ENCODE measurements at regions not wholly inside any gene's neighbourhood (a gene's known extent, or its start where the extent isn't known, plus 50 kb on each side); places are given as distances from the start of the nearest gene placed in this dataset.

DNA sequence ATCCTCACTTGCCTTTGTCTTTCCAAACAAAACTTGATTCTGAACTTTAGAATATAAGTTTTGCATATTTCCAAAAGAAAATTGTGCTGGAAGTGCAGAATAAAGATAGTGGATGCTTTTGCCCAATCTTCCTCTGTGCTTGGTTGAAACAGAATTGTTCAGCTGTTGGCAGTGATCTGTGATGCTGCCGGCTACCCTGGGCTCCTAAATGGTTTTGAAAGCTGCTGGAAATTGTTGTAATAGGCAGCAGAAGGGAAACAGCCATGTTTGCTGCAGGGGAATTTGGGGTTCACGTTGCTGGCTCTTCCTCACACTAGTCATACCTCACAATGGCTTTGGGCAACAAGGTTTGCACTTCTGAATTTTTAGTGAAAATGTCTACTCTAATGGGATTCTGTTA, 398.0 kb downstream of the RAPGEF2 start:
- no peak for FAIRE-seq
- H3K9me3 ChIP-seq (replicated peaks; ENCODE audit: control insufficient read depth, insufficient read depth, low read length): no peaks in the 10 kb centered on the region
- no peaks in the 10 kb centered on the region for H3K79me2 ChIP-seq (ENCODE audit: control insufficient read depth, insufficient read depth, low read length)
- 4% methylated on average over 2 of the region's 2 CpGs for WGBS (ENCODE audit: insufficient coverage, insufficient replicate concordance, low lambda C conversion rate, missing lambda C conversion rate)
- in situ Hi-C loops (cut with MboI): no loop called here
- no peak overlapping the region for H3K9ac ChIP-seq (ENCODE audit: control insufficient read depth, insufficient read depth, low read length)
- no peak for ATAC-seq
- H3K27me3 ChIP-seq (replicated peaks in 1 of 2; ENCODE audit: control insufficient read depth in 2 of 2, insufficient read depth in 2 of 2, low read length in 1 of 2): no peaks in the 10 kb centered on the region; a peak in 2 of 4 replicates
- H3K36me3 ChIP-seq (ENCODE audit: control insufficient read depth in 2 of 2, insufficient read depth in 2 of 2, low read length in 1 of 2): no peaks in the 10 kb centered on the region
- ChIA-PET POLR2A (no interaction called here), SMC1A (ENCODE audit: uncharacterized antibody, unreplicated experiment) (no interaction called here), RAD21 (ENCODE audit: unreplicated experiment) (no interaction called here), CTCF (no interaction called here)
- H3K4me3 ChIP-seq: no peak overlapping the region
- no peak overlapping the region for H3K27ac ChIP-seq (ENCODE audit: control insufficient read depth, insufficient read depth)
- DNase-seq (ENCODE audit: low read depth, low spot score): no peak
- intact Hi-C loops (cut with micrococcal nuclease; ENCODE audit: unreplicated experiment): no loop called here
- no peaks in the 10 kb centered on the region for H4K20me1 ChIP-seq (ENCODE audit: control insufficient read depth, insufficient read depth)
- no peak overlapping the region for H3K4me2 ChIP-seq (ENCODE audit: control insufficient read depth, insufficient read depth)
- no TSS peak for BruUV-seq (replicated peaks)
- H3K4me1 ChIP-seq (ENCODE audit: control insufficient read depth, insufficient read depth, low read length): no peaks in the 10 kb centered on the region
- no peak overlapping the region for H2AFZ ChIP-seq (ENCODE audit: control insufficient read depth, low read depth, low read length)
- TF ChIP-seq SMARCA5 (IDR thresholded peaks at IDR 0.05): no peak
- TF ChIP-seq HDAC6 (IDR thresholded peaks at IDR 0.05; ENCODE audit: unreplicated experiment): no peak
- TF ChIP-seq RB1 (IDR thresholded peaks at IDR 0.05; ENCODE audit: borderline replicate concordance): no peak
- TF ChIP-seq GABPA (IDR thresholded peaks at IDR 0.05; ENCODE audit: low read depth): no peak
- TF ChIP-seq SMC3 (IDR thresholded peaks at IDR 0.05; ENCODE audit: borderline replicate concordance, low read length): no peak
- TF ChIP-seq PAX8 (IDR thresholded peaks at IDR 0.05): no peak
- TF ChIP-seq KAT2A (conservative IDR thresholded peaks at IDR 0.05; ENCODE audit: control insufficient read depth, low read depth, low read length): no peak
- no peak for TF ChIP-seq MXI1 (IDR thresholded peaks at IDR 0.05; ENCODE audit: low read depth, low read length)
- TF ChIP-seq, protein P1, sequence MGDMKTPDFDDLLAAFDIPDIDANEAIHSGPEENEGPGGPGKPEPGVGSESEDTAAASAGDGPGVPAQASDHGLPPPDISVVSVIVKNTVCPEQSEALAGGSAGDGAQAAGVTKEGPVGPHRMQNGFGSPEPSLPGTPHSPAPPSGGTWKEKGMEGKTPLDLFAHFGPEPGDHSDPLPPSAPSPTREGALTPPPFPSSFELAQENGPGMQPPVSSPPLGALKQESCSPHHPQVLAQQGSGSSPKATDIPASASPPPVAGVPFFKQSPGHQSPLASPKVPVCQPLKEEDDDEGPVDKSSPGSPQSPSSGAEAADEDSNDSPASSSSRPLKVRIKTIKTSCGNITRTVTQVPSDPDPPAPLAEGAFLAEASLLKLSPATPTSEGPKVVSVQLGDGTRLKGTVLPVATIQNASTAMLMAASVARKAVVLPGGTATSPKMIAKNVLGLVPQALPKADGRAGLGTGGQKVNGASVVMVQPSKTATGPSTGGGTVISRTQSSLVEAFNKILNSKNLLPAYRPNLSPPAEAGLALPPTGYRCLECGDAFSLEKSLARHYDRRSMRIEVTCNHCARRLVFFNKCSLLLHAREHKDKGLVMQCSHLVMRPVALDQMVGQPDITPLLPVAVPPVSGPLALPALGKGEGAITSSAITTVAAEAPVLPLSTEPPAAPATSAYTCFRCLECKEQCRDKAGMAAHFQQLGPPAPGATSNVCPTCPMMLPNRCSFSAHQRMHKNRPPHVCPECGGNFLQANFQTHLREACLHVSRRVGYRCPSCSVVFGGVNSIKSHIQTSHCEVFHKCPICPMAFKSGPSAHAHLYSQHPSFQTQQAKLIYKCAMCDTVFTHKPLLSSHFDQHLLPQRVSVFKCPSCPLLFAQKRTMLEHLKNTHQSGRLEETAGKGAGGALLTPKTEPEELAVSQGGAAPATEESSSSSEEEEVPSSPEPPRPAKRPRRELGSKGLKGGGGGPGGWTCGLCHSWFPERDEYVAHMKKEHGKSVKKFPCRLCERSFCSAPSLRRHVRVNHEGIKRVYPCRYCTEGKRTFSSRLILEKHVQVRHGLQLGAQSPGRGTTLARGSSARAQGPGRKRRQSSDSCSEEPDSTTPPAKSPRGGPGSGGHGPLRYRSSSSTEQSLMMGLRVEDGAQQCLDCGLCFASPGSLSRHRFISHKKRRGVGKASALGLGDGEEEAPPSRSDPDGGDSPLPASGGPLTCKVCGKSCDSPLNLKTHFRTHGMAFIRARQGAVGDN (IDR thresholded peaks at IDR 0.05): no peak
- TF ChIP-seq, protein P2, sequence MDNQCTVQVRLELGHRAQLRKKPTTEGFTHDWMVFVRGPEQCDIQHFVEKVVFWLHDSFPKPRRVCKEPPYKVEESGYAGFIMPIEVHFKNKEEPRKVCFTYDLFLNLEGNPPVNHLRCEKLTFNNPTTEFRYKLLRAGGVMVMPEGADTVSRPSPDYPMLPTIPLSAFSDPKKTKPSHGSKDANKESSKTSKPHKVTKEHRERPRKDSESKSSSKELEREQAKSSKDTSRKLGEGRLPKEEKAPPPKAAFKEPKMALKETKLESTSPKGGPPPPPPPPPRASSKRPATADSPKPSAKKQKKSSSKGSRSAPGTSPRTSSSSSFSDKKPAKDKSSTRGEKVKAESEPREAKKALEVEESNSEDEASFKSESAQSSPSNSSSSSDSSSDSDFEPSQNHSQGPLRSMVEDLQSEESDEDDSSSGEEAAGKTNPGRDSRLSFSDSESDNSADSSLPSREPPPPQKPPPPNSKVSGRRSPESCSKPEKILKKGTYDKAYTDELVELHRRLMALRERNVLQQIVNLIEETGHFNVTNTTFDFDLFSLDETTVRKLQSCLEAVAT (IDR thresholded peaks at IDR 0.05): no peak
- TF ChIP-seq, protein P3, sequence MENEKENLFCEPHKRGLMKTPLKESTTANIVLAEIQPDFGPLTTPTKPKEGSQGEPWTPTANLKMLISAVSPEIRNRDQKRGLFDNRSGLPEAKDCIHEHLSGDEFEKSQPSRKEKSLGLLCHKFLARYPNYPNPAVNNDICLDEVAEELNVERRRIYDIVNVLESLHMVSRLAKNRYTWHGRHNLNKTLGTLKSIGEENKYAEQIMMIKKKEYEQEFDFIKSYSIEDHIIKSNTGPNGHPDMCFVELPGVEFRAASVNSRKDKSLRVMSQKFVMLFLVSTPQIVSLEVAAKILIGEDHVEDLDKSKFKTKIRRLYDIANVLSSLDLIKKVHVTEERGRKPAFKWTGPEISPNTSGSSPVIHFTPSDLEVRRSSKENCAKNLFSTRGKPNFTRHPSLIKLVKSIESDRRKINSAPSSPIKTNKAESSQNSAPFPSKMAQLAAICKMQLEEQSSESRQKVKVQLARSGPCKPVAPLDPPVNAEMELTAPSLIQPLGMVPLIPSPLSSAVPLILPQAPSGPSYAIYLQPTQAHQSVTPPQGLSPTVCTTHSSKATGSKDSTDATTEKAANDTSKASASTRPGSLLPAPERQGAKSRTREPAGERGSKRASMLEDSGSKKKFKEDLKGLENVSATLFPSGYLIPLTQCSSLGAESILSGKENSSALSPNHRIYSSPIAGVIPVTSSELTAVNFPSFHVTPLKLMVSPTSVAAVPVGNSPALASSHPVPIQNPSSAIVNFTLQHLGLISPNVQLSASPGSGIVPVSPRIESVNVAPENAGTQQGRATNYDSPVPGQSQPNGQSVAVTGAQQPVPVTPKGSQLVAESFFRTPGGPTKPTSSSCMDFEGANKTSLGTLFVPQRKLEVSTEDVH (IDR thresholded peaks at IDR 0.05; ENCODE audit: low read depth, partially characterized antibody): no peak
- TF ChIP-seq, protein P4, sequence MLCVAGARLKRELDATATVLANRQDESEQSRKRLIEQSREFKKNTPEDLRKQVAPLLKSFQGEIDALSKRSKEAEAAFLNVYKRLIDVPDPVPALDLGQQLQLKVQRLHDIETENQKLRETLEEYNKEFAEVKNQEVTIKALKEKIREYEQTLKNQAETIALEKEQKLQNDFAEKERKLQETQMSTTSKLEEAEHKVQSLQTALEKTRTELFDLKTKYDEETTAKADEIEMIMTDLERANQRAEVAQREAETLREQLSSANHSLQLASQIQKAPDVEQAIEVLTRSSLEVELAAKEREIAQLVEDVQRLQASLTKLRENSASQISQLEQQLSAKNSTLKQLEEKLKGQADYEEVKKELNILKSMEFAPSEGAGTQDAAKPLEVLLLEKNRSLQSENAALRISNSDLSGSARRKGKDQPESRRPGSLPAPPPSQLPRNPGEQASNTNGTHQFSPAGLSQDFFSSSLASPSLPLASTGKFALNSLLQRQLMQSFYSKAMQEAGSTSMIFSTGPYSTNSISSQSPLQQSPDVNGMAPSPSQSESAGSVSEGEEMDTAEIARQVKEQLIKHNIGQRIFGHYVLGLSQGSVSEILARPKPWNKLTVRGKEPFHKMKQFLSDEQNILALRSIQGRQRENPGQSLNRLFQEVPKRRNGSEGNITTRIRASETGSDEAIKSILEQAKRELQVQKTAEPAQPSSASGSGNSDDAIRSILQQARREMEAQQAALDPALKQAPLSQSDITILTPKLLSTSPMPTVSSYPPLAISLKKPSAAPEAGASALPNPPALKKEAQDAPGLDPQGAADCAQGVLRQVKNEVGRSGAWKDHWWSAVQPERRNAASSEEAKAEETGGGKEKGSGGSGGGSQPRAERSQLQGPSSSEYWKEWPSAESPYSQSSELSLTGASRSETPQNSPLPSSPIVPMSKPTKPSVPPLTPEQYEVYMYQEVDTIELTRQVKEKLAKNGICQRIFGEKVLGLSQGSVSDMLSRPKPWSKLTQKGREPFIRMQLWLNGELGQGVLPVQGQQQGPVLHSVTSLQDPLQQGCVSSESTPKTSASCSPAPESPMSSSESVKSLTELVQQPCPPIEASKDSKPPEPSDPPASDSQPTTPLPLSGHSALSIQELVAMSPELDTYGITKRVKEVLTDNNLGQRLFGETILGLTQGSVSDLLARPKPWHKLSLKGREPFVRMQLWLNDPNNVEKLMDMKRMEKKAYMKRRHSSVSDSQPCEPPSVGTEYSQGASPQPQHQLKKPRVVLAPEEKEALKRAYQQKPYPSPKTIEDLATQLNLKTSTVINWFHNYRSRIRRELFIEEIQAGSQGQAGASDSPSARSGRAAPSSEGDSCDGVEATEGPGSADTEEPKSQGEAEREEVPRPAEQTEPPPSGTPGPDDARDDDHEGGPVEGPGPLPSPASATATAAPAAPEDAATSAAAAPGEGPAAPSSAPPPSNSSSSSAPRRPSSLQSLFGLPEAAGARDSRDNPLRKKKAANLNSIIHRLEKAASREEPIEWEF (IDR thresholded peaks at IDR 0.05; ENCODE audit: insufficient replicate concordance, low read depth, low read length): no peak
